NCI-H1417 treated with DMSO at 0.1 percent for 48 hours (cell line): ENCODE measurements at regions not wholly inside any gene's neighbourhood (a gene's known extent, or its start where the extent isn't known, plus 50 kb on each side); places are given as distances from the start of the nearest gene placed in this dataset.
"Not testable (repeated sequence)": the region's sequence is repeated elsewhere in the genome, so short reads cannot be mapped to it uniquely, and the experiment has no call there.

Experiments
- DNase-seq: peaks from one replicate; lab custom pipeline; 2025; lab: John Stamatoyannopoulos, UW

GRCh38 chr2:194102546-194102945 is 1554.5 kb upstream of the SLC39A10 start:
- no peak for DNase-seq

- no peak for DNase-seq
Observed at GRCh38 chr2:194100201-194100600, 1556.8 kb upstream of the SLC39A10 start.

GRCh38 chr2:194096402-194096801 is 1560.6 kb upstream of the SLC39A10 start:
- DNase-seq, result no peak

GRCh38 chr2:194095359-194095758 is 1561.7 kb upstream of the SLC39A10 start:
- DNase-seq, result no peak

GRCh38 chr2:194090251-194090905 is 1566.6 kb upstream of the SLC39A10 start:
- DNase-seq, result no peak

GRCh38 chr2:194087089-194087958 is 1569.7 kb upstream of the SLC39A10 start:
- DNase-seq, result no peak

GRCh38 chr2:194086129-194086528 is 1570.9 kb upstream of the SLC39A10 start:
- no peak for DNase-seq

- DNase-seq, result no peak
Observed at GRCh38 chr2:194079989-194080388, 1577.0 kb upstream of the SLC39A10 start.

- DNase-seq, result no peak
Observed at GRCh38 chr2:194077366-194077765, 1579.7 kb upstream of the SLC39A10 start.

- DNase-seq, result no peak
Observed at GRCh38 chr2:194062401-194062800, 1594.6 kb upstream of the SLC39A10 start.

- DNase-seq, result no peak
Observed at GRCh38 chr2:194060269-194060668, 1596.8 kb upstream of the SLC39A10 start.

GRCh38 chr2:194054313-194054712 is 1602.7 kb upstream of the SLC39A10 start:
- no peak for DNase-seq

- no peak for DNase-seq
Observed at GRCh38 chr2:194044321-194044720, 1612.7 kb upstream of the SLC39A10 start.

- DNase-seq, result not testable (repeated sequence)
Observed at GRCh38 chr2:194021130-194021529, 1635.9 kb upstream of the SLC39A10 start.

GRCh38 chr2:194020155-194020554 is 1636.9 kb upstream of the SLC39A10 start:
- no peak for DNase-seq

GRCh38 chr2:194015751-194016150 is 1641.3 kb upstream of the SLC39A10 start:
- DNase-seq, result peak; percentile 91

GRCh38 chr2:194014639-194015038 is 1642.4 kb upstream of the SLC39A10 start:
- DNase-seq, result no peak

GRCh38 chr2:194004590-194005206 is 1652.3 kb upstream of the SLC39A10 start:
- no peak for DNase-seq

- no peak for DNase-seq
Observed at GRCh38 chr2:194003911-194004310, 1653.1 kb upstream of the SLC39A10 start.

GRCh38 chr2:194002699-194003368 is 1654.2 kb upstream of the SLC39A10 start:
- DNase-seq, result no peak

GRCh38 chr2:193990868-193991267 is 1666.2 kb upstream of the SLC39A10 start:
- no peak for DNase-seq

- DNase-seq, result no peak
Observed at GRCh38 chr2:193989645-193990044, 1667.4 kb upstream of the SLC39A10 start.
